Breast epithelium (tissue), 4 donors: ENCODE measurements at regions not wholly inside any gene's neighbourhood (a gene's known extent, or its start where the extent isn't known, plus 50 kb on each side); places are given as distances from the start of the nearest gene placed in this dataset.

Source experiments
- DNase-seq, 2 donors: peaks; one replicate each; pipeline ENCODE4 v3.0.0-alpha.2; 2019; ENCODE audit warnings: low spot score in 2 of 2
- H3K27ac ChIP-seq, 2 donors: fragments of 200-600 bp; sonication (generic) in 1 of 2; one replicate each; pipeline ENCODE4 v1.5.1; 2016 to 2019; ENCODE audit warnings: mild to moderate bottlenecking in 1 of 2
- H3K27me3 ChIP-seq, 2 donors: fragments of 200-600 bp; sonication (generic) in 1 of 2; one replicate each; pipeline versions ENCODE4 v1.5.1 to v1.6.0; 2017 to 2019; ENCODE audit warnings: control low read depth in 1 of 2, mild to moderate bottlenecking in 1 of 2
- H3K36me3 ChIP-seq: fragments of 200-600 bp; one replicate; pipeline ENCODE4 v1.5.1; 2019
- H3K4me1 ChIP-seq, 2 donors: fragments of 200-600 bp; sonication (generic); one replicate each; pipeline ENCODE4 v1.5.1; 2016 to 2019; ENCODE audit warnings: control low read depth in 1 of 2
- H3K4me3 ChIP-seq, 3 donors: fragments of 200-600 bp; sonication (generic); 1 replicate in 2 of 3; 2 replicates in 1 of 3; pipeline ENCODE4 v1.5.1; 2016 to 2019; ENCODE audit warnings: mild to moderate bottlenecking in 3 of 3, moderate library complexity in 2 of 3
- H3K9me3 ChIP-seq, 2 donors: fragments of 200-600 bp; sonication (generic) in 1 of 2; one replicate each; pipeline ENCODE4 v1.5.1; 2016 to 2019; ENCODE audit warnings: control low read depth in 1 of 2
- CTCF ChIP-seq, 3 donors: fragments of 450-650 bp; IDR thresholded peaks; one replicate each; pipeline ENCODE4 v1.5.1; 2016 to 2017; ENCODE audit warnings: antibody characterized with exemption in 3 of 3, mild to moderate bottlenecking in 3 of 3, moderate library complexity in 3 of 3
- POLR2A ChIP-seq: fragments of 450-650 bp; IDR thresholded peaks from one replicate; pipeline ENCODE4 v1.6.1; 2016; ENCODE audit warnings: antibody characterized with exemption, mild to moderate bottlenecking, moderate library complexity
- POLR2AphosphoS5 ChIP-seq, 3 donors: sonication (generic); formaldehyde crosslinking; IDR thresholded peaks; one replicate each; pipeline ENCODE4 v1.6.1; 2017; ENCODE audit warnings: antibody characterized with exemption in 3 of 3
- intact Hi-C: fragments of 100-400 bp; cut with DNase I; formaldehyde crosslinking; loops from one replicate; pipeline ENCODE4 v1.15.1; 2023; ENCODE audit warnings: low total_unique reads

- Histone ChIP-seq H3K27ac (peak overlapping the region in 1 of 2 donors; percentile 72), H3K4me3 (no peak overlapping the region), H3K27me3 (no peaks in the 10 kb centered on the region), H3K9me3 (no peaks in the 10 kb centered on the region), H3K36me3 (no peaks in the 10 kb centered on the region), H3K4me1 (no peaks in the 10 kb centered on the region)
- TF ChIP-seq POLR2A (no peak), POLR2AphosphoS5 (IDR thresholded peaks at IDR 0.05) (no peak), CTCF (IDR thresholded peaks at IDR 0.05) (no peak)
- intact Hi-C loops = no loop called here
- no peak for DNase-seq
Measured at GRCh38 chr12:25788707-25789442, 169.6 kb upstream of the RASSF8 start.

GRCh38 chr12:25789541-25789944, 168.9 kb upstream of the RASSF8 start:
- no peaks in the 10 kb centered on the region for H3K9me3 ChIP-seq
- H3K27me3 ChIP-seq = no peaks in the 10 kb centered on the region
- H3K27ac ChIP-seq = no peak overlapping the region
- DNase-seq = no peak
- no peaks in the 10 kb centered on the region for H3K4me1 ChIP-seq
- H3K4me3 ChIP-seq = no peak overlapping the region
- TF ChIP-seq POLR2A (no peak), CTCF (IDR thresholded peaks at IDR 0.05) (no peak), POLR2AphosphoS5 (IDR thresholded peaks at IDR 0.05) (no peak)
- H3K36me3 ChIP-seq = no peaks in the 10 kb centered on the region
- intact Hi-C loops = no loop called here

GRCh38 chr12:25792031-25792430, 166.5 kb upstream of the RASSF8 start:
- no peaks in the 10 kb centered on the region for H3K27me3 ChIP-seq
- H3K36me3 ChIP-seq = no peaks in the 10 kb centered on the region
- H3K4me3 ChIP-seq = no peak overlapping the region
- no peak overlapping the region for H3K27ac ChIP-seq
- intact Hi-C loops = no loop called here
- H3K9me3 ChIP-seq = no peaks in the 10 kb centered on the region
- no peaks in the 10 kb centered on the region for H3K4me1 ChIP-seq
- no peak for DNase-seq
- no peak for TF ChIP-seq POLR2A
- no peak for TF ChIP-seq POLR2AphosphoS5 (IDR thresholded peaks at IDR 0.05)
- TF ChIP-seq CTCF (IDR thresholded peaks at IDR 0.05) = no peak

- TF ChIP-seq CTCF (IDR thresholded peaks at IDR 0.05) = no peak
- TF ChIP-seq POLR2AphosphoS5 (IDR thresholded peaks at IDR 0.05) = no peak
- TF ChIP-seq POLR2A = no peak
- Histone ChIP-seq H3K9me3 (no peaks in the 10 kb centered on the region), H3K27me3 (no peaks in the 10 kb centered on the region), H3K4me1 (no peaks in the 10 kb centered on the region), H3K27ac (no peak overlapping the region), H3K36me3 (no peaks in the 10 kb centered on the region), H3K4me3 (no peak overlapping the region)
- DNase-seq = no peak
- intact Hi-C loops = no loop called here
Measured at GRCh38 chr12:25793196-25793595, 165.3 kb upstream of the RASSF8 start.

GRCh38 chr12:25794571-25794970, 163.9 kb upstream of the RASSF8 start:
- Histone ChIP-seq H3K4me1 (no peaks in the 10 kb centered on the region), H3K4me3 (no peak overlapping the region), H3K27ac (no peak overlapping the region), H3K9me3 (no peaks in the 10 kb centered on the region), H3K36me3 (no peaks in the 10 kb centered on the region), H3K27me3 (no peaks in the 10 kb centered on the region)
- intact Hi-C loops = no loop called here
- TF ChIP-seq POLR2AphosphoS5 (IDR thresholded peaks at IDR 0.05) = no peak
- no peak for TF ChIP-seq POLR2A
- TF ChIP-seq CTCF (IDR thresholded peaks at IDR 0.05) = no peak
- no peak for DNase-seq
